Frontal cortex (tissue), 3 donors: ENCODE measurements at regions not wholly inside any gene's neighbourhood (a gene's known extent, or its start where the extent isn't known, plus 50 kb on each side); places are given as distances from the start of the nearest gene placed in this dataset.
"Not testable (repeated sequence)": the region's sequence is repeated elsewhere in the genome, so short reads cannot be mapped to it uniquely, and the experiment has no call there.

Experiments
- DNase-seq, 2 donors: peaks; one replicate each; pipeline ENCODE4 v3.0.0; 2012; ENCODE audit warnings: low spot score in 2 of 2
- FAIRE-seq: peaks from 2 replicates; lab custom pipeline; 2012; peaks lifted over from hg19 to GRCh38; lab: Jason Lieb, UNC
- donor health status: control.
- donor health status: control.
- donor health status: control.

- DNase-seq (peak; percentile 30 to 33), FAIRE-seq (no peak)
Observed at GRCh38 chr18:77366720-77367641, 117.3 kb downstream of the GALR1 start.

- no peak for FAIRE-seq
- DNase-seq = no peak
Observed at GRCh38 chr18:77369644-77370043, 120.0 kb downstream of the GALR1 start.

- DNase-seq (no peak), FAIRE-seq (no peak)
Observed at GRCh38 chr18:77373730-77374445, 124.2 kb downstream of the GALR1 start.

- no peak for DNase-seq
- no peak for FAIRE-seq
Observed at GRCh38 chr18:77374446-77374805, 124.8 kb downstream of the GALR1 start.

- no peak for DNase-seq
Observed at GRCh38 chr18:77376043-77376732, 126.5 kb downstream of the GALR1 start.

GRCh38 chr18:77376733-77377094 lies 127.1 kb downstream of the GALR1 start:
- no peak for DNase-seq
- no peak for FAIRE-seq

More at GRCh38 chr18:77376043-77376732, 126.5 kb downstream of the GALR1 start:
- no peak for FAIRE-seq

- no peak for FAIRE-seq
- no peak for DNase-seq
Observed at GRCh38 chr18:77377813-77378212, 128.2 kb downstream of the GALR1 start.

GRCh38 chr18:77379976-77380509 lies 130.4 kb downstream of the GALR1 start:
- DNase-seq (no peak), FAIRE-seq (no peak)

GRCh38 chr18:77380695-77381094 lies 131.0 kb downstream of the GALR1 start:
- DNase-seq (no peak), FAIRE-seq (no peak)

- no peak for DNase-seq
- no peak for FAIRE-seq
Observed at GRCh38 chr18:77392321-77392720, 142.7 kb downstream of the GALR1 start.

- no peak for DNase-seq
Observed at GRCh38 chr18:77393519-77393918, 143.9 kb downstream of the GALR1 start.

GRCh38 chr18:77395953-77396352 lies 146.3 kb downstream of the GALR1 start:
- DNase-seq = no peak
- FAIRE-seq = no peak

More at GRCh38 chr18:77393519-77393918, 143.9 kb downstream of the GALR1 start:
- FAIRE-seq = no peak

GRCh38 chr18:77397056-77397455 lies 147.4 kb downstream of the GALR1 start:
- FAIRE-seq = no peak

GRCh38 chr18:77397617-77398016 lies 148.0 kb downstream of the GALR1 start:
- no peak for FAIRE-seq
- no peak for DNase-seq

More at GRCh38 chr18:77397056-77397455, 147.4 kb downstream of the GALR1 start:
- DNase-seq = no peak

GRCh38 chr18:77400561-77400960 lies 150.9 kb downstream of the GALR1 start:
- DNase-seq (no peak), FAIRE-seq (no peak)

- FAIRE-seq (no peak), DNase-seq (no peak)
Observed at GRCh38 chr18:77401173-77401572, 151.5 kb downstream of the GALR1 start.

GRCh38 chr18:77403969-77404535 lies 154.4 kb downstream of the GALR1 start:
- DNase-seq (no peak), FAIRE-seq (no peak)

GRCh38 chr18:77405096-77405495 lies 155.4 kb downstream of the GALR1 start:
- FAIRE-seq = no peak
- DNase-seq = no peak

- DNase-seq = no peak
Observed at GRCh38 chr18:77407733-77408132, 158.1 kb downstream of the GALR1 start.

GRCh38 chr18:77421546-77421945 lies 171.9 kb downstream of the GALR1 start:
- not testable (repeated sequence) for DNase-seq, FAIRE-seq

More at GRCh38 chr18:77407733-77408132, 158.1 kb downstream of the GALR1 start:
- no peak for FAIRE-seq
